Forelimb muscle (tissue), 1 donor: ENCODE measurements at regions not wholly inside any gene's neighbourhood (a gene's known extent, or its start where the extent isn't known, plus 50 kb on each side); places are given as distances from the start of the nearest gene placed in this dataset.
A peak's percentile ranks its signal among the peaks of the same experiment; 100 is the strongest.
"Not testable (repeated sequence)": the region's sequence is repeated elsewhere in the genome, so short reads cannot be mapped to it uniquely, and the experiment has no call there.

Source experiments
- DNase-seq: peaks from one replicate; pipeline ENCODE4 v3.0.0-alpha.2; 2013; ENCODE audit warnings: low read depth

- peak; percentile 81 for DNase-seq
Measured at GRCh38 chrY:10627116-10627515, 1099.4 kb downstream of the TSPY10 start.

- not testable (repeated sequence) for DNase-seq
Measured at GRCh38 chrY:10648813-10649212, 1121.1 kb downstream of the TSPY10 start.

- not testable (repeated sequence) for DNase-seq
Measured at GRCh38 chrY:10657120-10657519, 1129.4 kb downstream of the TSPY10 start.

- no peak for DNase-seq
Measured at GRCh38 chrY:10666785-10667184, 1139.1 kb downstream of the TSPY10 start.

GRCh38 chrY:10686414-10686813, 1158.7 kb downstream of the TSPY10 start:
- no peak for DNase-seq
